Left hindlimb (tissue), 1 donor: ENCODE measurements at regions not wholly inside any gene's neighbourhood (a gene's known extent, or its start where the extent isn't known, plus 50 kb on each side); places are given as distances from the start of the nearest gene placed in this dataset.

Experiments
- DNase-seq: peaks from one replicate; pipeline ENCODE4 v3.0.0-alpha.2; 2018

DNA sequence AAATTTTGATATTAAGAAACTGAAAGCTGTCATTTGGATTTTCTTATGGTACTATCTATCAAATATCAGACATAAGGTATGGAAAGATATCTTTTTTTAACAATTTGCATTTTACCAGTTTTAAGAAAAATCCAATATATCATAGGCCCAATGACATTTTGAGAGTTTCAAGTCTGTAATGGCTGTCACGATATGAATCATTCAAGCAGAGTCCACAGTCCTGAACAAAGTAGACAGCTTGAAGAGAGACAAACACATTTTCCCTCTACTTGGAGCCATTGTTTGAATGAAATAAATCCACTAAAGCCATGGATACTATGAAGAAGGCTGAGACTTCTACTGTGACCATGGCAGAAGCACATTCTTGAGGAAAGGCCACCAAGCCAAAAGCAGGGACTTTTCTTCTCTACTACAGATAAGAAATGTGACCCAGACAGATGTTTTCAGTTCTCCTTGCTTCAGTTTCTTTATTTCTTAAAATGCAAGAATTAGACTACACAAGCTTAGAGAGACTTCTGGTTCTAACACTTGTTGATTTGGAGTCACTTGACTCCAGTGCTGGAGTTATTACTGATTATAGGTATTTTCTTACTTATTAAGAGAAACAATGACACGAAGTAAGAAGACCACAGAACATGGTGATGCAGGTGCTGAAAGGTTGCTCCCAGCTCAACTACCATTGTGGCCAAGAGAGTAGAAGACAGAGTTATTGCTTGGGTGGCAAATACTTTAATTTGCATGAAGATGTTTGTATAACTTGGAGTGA, 429.1 kb downstream of the KIF20B start:
- DNase-seq = no peak

DNA sequence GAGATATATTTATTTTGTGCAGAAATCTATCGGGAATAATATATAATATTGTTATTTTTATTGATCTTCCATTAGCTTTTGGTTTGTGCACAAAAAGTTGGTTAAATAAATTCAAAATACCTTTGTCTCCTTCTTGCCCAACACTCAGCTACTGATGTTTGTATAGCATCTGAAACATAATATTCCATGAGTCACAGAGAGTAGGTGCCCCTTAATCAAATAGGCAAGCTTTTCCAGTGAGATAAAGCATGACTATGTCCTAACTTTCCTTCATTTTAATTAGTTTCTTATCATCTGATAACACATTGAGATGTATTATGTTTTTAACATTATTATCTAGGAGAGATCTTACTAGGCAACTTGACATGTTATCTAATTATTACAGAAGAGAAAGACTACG, 432.2 kb downstream of the KIF20B start:
- DNase-seq = no peak

DNA sequence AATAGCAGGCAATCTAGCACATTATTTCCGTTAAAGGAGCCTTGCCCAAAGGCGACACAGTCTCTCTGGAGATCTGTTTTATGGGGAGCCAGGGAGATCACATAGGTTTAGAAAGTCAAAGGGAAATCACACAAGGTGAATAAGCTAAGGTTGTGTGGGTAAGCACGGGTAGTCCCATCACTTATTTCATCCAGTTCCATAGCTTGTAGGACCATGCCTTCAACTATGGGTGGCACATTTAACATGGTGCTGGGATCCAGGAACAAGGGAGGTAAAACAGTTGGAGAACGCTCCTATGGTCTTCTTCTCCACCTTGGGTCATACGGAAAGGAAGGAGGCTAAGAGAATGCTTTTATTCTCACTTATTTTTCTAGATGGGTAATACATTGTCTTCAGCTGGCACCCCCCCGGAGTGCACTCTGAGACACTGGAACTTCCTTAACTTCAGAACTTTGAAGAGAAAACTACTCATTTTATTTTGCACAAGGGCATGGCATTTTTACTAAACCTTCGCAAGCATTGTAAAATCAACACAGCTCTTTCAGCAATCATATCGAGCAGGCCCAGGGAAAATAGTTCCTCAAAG, 435.4 kb downstream of the KIF20B start:
- no peak for DNase-seq

DNA sequence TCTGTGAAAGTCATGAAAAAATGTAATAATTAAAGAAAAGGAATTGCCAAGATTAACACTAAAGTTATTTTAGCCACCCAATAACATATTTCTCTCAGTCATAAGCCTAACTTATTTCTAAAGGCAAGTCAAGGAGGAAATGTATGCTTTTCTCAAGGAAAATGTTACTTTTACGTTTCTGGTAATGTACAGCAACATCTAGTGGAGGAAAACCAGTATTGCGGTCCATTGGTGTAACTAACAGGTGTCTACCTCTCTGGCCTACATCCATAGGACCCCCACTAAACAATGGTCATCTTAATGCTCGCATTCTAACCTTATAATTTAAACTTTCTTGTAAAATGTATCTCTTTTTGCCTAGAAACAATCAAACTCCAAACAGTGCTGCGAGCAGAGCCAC, 437.5 kb downstream of the KIF20B start:
- no peak for DNase-seq

DNA sequence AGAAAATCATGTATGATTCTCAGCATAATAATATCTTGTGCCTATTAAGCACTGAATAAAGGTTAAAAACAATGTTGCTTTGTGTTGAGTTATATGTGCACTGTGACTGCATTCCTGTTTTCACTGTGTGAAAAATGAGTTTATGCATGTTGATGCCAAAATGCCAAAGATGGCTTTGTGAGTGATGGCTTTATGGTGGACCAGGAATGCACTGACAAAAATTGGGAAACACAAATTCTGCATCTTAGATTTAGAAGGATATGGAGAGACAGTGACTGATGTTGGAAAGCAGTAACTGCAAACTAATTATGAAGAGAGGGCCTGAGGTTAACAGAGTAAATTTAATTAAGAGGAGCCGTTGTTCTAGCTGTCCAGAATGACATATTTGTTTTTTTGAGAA, 440.4 kb downstream of the KIF20B start:
- DNase-seq = no peak

DNA sequence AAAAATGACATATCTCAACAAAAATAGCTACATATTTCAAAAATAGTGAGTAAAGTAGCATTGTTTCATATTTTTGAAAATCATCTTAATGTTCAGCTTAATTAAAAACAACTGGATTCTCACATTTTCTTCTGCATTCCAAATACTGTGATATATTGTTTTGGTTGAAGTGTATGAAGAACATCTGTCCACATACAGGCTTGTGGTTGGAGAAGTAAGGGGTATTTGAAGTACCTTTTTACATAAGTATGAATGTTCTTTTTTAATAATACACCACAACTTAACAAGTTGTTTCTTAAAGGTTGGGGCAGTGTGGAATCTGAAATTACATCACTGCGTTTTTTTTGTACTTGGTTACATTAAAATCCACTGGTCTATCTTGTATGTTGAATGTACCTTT, 442.5 kb downstream of the KIF20B start:
- DNase-seq = no peak

DNA sequence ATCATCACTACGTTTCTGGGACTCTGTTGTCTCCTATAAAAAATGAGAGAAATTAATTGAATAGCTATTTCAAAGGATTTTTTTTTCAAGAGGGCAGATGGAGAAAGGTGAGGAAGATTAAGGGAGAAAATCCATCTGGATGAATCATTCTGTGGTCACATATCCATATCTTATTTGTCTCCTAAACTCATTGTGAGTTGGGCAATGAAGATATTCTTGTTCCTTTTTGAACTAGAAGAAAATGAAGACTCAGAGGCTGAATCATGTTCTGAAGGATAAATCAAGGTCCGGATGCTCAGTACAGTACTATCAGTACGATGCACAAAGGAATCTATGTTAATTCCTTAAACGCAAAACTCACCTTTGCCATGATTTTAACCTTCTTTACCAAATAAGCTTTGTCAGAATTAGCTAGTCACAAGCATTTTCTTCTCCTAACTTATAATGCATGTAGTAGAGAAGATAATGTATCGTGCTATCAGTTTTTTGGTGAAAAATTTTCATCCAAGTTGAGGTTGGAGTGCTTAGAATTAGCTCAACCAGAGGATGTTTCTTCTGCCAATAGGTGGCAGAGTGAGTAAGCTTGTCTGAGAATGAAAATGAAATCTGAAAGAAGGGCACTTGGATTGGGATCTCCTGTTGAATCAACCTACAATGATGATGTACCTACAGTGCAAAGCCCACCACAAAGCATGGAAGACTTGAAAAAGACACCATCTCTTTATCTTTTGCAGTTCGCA, 446.9 kb downstream of the KIF20B start:
- no peak for DNase-seq

DNA sequence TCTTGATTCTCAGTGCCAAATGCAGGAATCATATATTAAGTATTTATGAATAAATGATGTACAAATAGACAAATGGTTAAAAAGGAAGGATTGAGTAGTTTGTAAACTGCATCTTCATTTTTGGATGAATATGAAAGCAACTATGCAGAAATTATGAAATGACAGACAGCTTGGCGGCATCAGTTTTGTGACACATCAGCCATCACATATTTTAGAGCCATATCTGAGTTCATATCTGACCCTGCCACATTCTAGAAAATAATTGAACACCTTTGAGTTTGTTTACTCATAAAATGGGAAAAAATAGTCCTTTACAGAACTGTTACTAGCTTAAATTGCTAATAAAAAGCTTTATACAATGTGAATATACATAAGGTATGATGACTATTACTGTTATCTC, 448.2 kb downstream of the KIF20B start:
- no peak for DNase-seq

DNA sequence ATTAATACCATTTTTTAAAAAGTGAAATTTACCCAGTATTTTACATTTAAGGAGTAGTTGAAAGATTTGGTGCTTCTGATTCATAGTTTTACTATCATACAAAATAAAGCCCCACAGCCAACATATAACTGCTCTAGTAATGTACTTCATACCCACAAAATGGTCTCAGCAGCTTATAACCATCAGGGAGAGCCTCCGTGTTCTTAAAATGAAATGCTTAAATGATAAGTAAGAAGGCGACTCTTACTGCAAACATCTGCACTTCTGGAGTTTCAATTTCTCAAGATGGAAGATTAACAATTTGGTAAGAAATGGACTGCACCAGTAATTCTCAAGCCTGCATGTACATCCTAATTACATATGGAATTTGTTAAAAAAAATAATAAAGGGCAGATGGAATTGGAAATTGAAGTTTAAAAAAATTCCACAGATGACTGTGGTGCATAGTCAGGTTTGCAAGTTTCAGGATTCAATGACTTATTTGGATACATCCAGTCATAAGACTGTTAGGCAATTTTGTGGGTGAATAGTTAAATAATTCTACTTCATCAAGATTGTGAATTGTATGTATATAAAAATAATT, 461.0 kb downstream of the KIF20B start:
- DNase-seq = no peak

DNA sequence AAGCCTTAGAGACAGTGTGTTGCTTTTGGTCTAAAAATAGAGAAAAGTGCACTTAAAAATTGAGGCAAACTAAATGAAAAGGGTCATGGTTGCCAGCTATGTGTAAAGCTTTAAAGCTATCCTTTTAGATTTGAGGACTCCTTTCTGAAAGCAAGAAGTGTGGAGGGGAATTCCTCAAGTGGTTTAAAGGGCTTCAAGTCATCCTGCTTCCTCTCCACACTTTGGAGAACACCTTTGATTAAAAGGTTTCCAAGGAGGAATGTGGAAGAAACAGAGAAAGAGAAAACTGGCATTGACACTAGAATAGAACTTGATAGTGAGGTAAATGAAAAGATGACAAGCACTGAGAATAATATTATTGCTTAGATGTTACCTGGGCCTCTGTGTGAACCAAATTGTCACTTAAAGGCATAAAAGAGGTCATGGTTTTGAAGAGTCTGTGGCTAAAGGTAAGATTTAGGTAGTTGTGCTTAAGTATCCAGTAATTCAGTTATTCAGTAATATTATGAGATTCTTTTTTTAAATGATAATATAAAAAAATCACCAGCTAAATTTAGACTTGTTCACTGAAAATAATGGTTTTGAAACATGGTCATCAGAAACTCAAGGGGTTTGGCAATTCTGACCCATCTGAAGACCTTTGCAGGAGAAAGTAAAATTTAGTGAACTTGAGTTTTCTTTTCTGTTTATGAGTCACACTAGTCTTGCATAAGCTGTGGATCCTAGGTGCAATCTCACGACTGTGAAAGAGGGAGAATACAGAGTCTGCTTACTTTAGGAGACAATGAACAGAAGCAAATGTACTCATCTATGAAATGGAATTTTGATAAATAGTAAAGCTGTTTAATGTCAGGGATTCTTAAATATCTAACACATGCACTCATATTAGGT, 466.0 kb downstream of the KIF20B start:
- no peak for DNase-seq

DNA sequence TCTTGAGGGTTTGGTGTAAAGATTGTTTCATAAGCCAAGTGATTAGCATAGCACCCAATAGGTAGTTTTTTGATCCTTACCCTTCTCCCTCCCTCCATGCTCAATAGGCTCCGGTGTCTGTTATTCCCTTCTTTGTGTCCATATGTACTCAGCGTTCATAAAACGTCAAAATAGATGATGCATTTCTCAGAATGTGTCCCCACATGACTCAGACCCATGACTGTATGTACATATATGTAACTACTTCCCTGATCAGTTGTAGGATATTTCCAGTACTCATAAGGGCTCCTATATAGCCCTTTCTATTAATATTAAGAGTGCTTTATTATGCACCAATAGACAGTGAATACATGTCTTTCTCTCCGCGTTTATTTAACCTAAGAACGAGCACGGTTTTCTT, 466.9 kb downstream of the KIF20B start:
- no peak for DNase-seq

DNA sequence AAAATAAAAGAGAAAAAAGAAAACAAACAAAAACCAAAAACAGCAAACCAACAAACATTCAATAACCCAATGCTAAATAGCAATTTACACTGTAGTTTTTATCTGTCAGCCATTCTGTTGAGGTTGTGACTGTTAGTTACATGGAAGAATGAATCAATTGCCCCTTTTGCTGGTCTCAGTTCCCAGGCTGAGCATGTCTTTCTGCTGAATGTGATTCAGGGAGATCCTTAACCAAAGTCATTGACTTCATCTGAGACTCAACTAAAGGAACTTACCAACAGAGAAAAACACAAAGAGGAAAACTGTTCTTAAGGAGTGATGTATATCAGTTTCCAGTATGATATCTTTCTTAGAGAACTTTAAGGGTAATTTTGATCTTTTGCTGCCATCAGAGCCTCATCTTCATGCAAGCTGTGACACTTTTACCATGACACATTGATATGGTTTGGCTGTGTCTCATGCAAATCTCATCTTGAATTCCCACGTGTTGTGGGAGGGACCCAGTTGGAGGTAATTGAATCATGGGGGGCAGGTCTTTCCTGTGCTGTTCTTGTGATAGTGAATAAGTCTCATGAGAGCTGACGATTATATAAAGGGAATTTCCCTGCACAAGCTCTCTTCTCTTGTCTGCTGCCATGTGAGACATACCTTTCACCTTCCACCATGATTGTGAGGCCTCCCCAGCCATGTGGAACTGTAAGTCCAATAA, 469.8 kb downstream of the KIF20B start:
- DNase-seq = no peak

DNA sequence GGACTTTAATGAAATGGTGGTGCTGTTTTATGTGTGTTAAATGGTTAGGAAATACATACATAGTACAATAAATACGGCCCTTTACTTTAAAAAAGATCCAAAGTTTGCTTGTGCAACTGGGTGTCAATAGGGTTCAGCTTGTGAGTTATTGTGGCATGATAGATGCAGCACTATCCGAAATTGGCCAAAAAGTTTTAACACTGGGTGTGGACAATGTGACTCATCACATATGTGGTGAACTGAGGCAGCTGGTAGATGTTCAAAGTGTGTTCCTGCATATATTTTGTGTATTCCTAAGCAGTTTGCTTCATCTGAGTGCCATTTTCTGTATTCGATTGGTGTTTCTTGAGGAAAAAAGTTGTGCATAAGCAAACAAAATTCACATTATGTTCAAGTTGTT, 473.1 kb downstream of the KIF20B start:
- DNase-seq = no peak

DNA sequence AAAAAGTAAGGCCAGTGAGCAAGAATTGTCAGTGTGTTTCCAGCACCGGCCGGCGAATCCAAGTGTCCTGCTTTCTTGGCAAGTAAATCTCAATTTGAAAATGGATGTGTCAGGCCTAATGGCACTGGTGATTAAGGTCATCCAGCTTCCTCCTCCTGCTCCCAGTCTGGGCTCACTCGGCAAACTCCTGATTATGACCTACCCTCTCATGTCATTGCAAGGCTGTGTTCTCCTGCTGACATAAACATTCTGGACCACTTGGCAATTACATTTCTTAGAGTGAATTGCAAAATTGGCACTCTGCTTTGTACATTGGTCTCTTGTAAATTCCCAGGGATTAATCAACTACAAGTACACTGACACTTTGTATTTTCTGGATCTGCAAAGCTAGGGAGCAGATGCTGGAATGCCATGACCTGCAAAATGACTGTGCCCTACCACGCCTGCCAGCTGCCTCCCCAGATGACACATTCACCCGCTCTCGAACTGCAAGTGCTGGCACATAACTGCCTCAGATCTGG, 473.8 kb downstream of the KIF20B start:
- DNase-seq = no peak

DNA sequence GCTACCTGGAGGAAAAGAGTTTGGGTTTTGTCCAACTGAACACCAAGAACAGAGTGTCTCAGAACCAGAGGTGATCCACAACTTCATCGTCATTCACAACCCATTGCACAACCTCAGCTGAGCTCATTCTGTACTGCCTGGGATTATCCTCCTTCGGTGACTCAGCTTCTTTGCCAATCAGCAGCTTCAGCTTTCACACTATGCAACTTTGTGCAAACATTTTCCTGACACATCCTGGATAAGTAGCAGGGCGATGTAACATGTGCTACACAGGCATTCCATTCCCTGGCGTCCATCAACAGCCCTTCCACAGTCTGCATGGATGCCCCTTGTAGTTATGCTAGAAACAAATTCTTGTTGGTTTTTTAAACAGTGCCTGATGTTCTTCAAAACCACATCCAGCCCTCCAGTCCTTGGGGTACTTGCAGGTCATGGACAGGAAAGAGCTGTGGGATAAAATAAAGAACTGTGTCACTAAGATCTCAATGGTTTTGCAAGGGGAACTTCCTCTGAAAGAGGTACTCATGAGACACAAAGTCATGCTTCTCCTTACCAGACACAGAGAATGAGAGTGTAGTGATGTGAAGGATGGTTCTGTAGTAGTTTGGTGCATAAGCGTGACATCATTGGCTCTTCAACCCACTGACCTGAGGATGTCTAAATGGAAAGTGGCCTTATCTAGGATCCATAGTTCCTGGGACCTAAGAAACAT, 478.5 kb downstream of the KIF20B start:
- no peak for DNase-seq

DNA sequence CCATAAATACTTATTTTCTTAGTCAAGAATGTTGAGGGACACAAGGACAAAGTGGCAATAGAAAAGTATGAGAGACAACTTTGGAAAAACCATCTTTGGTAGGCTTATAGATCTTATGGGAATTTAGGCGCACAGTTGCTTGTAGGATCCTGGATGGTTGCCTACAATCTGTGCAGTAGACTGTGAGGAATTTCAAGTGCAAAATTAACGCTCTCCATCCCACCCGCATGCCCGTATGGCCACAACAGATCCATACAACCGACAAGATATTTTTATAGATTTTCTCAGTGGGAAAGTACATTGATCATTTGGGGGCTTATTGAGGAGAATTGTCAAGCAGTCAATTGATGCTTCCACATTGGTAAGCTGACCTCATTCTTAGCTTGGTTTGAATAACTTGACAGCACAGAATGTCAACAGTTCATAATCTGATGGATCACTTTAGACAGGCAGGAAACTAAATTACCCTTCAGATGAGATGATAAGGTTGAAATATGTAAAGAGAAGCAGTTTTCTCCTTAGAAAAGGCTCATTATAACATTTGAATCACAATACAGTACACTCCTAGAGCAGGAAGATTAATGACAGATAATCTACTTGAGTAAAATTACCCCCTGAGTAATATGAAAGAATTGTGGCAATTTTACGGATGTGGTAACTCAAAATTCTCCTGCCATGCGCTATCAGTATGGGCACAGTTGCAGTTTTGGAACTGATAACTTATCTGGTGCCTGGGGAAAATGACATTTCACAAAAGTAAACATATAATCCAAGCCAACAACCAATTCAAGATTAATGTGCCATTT, 479.7 kb downstream of the KIF20B start:
- no peak for DNase-seq

DNA sequence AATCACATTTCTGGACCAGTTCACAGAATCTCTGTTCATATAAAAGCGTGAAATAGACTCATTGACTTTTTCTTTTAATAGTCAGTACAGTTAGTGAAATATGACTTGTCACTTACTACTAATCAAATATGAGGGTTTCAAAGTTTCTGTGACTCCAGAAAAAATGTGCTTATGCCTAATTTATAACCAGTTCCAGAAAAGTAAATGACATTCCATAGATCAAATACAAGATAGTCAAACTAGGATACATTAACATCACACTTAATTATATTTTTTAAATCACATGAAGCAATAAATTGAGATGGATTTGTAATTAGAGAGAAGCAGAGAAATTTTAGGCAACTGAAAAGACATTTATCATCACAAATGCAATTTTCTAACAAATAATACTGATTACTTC, 491.4 kb downstream of the KIF20B start:
- no peak for DNase-seq

DNA sequence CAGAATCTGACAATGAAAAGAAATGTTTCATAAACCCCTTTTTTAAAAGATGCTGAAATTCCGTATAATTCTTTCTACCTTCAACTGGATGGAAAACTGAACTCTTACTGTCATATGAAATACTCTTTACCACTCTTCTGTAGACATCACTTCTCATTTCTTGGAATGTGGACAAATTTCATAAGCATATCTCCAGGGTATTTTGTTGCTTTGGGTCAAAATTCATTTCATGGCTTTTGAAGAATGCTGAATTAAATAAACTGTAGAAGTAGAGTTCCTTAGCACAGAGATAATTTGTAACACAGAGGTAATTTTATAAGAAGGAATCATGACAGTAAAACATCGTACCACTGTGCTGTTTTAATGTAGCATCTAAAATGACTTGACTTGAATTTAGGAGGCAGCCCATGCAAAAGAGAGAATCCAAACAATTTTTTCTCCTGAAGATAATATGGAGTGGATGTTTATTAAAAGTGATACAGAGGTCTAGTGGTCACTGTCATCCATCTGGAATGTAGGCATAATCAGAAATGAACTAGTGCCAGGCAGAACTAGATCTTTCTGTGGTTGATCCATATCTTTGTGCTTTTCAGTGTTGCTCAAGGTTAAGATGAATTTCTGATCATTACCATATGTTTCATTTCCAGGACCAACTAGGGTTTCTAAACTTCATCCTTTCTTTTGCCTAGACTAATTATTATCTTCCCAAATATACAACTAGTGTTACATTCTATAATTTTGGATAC, 492.0 kb downstream of the KIF20B start:
- DNase-seq = no peak

DNA sequence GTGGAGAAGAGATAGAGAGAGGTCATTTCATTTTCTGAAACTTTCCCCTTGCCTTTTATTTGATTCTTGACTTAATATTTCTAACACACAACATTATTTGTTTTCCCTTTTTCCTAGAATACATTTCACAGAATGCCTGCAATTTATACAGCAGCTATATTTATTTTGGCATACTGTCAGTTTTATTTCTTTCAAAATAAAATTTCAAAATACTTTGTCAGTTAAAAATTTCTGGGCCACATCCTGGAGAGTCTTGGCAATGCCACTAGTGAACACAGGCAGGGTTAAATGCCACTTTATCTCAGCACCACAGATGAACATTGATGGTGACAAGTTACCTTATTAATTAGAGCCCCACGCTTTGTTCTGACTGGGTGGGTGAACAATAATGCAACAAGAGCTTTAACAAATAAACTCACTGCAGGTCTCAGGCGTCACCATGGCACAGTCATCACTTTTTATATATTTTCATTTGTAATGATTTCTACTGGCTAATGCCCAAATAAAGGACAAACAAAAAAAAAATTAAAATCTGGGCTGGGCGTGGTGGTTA, 494.0 kb downstream of the KIF20B start:
- no peak for DNase-seq
